ENCODE measurements at regions not wholly inside any gene's neighbourhood (a gene's known extent, or its start where the extent isn't known, plus 50 kb on each side); places are given as distances from the start of the nearest gene placed in this dataset.
"Not testable (repeated sequence)": the region's sequence is repeated elsewhere in the genome, so short reads cannot be mapped to it uniquely, and the experiment has no call there.

GRCh38 chr1:232431326-232431725 is 198.6 kb downstream of the SIPA1L2 start:
- H3K9me3 Mint-ChIP-seq = no peaks in the 10 kb centered on the region
- H3K36me3 Mint-ChIP-seq = no peaks in the 10 kb centered on the region

GRCh38 chr1:232430467-232430866 is 199.5 kb downstream of the SIPA1L2 start:
- Mint-ChIP-seq H3K9me3 (no peaks in the 10 kb centered on the region), H3K36me3 (no peaks in the 10 kb centered on the region), H3K4me1 (no peaks in the 10 kb centered on the region), H3K4me3 (no peak overlapping the region), H3K27me3 (peaks cover 3% of the 10 kb centered on the region), H3K27ac (no peak overlapping the region)
- ATAC-seq (ENCODE audit: low read depth) = no peak
- POLR2A ChIA-PET = no interaction called here
- DNase-seq = no peak

More at GRCh38 chr1:232431326-232431725, 198.6 kb downstream of the SIPA1L2 start:
- Mint-ChIP-seq H3K27ac (no peak overlapping the region), H3K4me1 (no peaks in the 10 kb centered on the region), H3K4me3 (no peak overlapping the region), H3K27me3 (peaks cover 3% of the 10 kb centered on the region)
- POLR2A ChIA-PET = no interaction called here
- DNase-seq (no peak), ATAC-seq (ENCODE audit: low read depth) (no peak)

- no peaks in the 10 kb centered on the region for H3K36me3 Mint-ChIP-seq
- DNase-seq (no peak), ATAC-seq (ENCODE audit: low read depth) (no peak)
- H3K4me3 Mint-ChIP-seq = no peak overlapping the region
- H3K9me3 Mint-ChIP-seq = no peaks in the 10 kb centered on the region
- H3K4me1 Mint-ChIP-seq = no peaks in the 10 kb centered on the region
- POLR2A ChIA-PET = no interaction called here
- no peak overlapping the region for H3K27ac Mint-ChIP-seq
- peaks cover 3% of the 10 kb centered on the region for H3K27me3 Mint-ChIP-seq
These were observed 201.0 kb downstream of the SIPA1L2 start for GRCh38 chr1:232428786-232429530.

- ATAC-seq (ENCODE audit: low read depth) (no peak), DNase-seq (no peak)
- Mint-ChIP-seq H3K36me3 (no peaks in the 10 kb centered on the region), H3K4me1 (no peaks in the 10 kb centered on the region), H3K9me3 (no peaks in the 10 kb centered on the region), H3K27me3 (peaks cover 5% of the 10 kb centered on the region), H3K27ac (no peak overlapping the region), H3K4me3 (no peak overlapping the region)
- POLR2A ChIA-PET = no interaction called here
These were observed 201.8 kb downstream of the SIPA1L2 start for GRCh38 chr1:232428036-232428645.

- POLR2A ChIA-PET = no interaction called here
- no peak overlapping the region for H3K27ac Mint-ChIP-seq
- H3K4me1 Mint-ChIP-seq = no peaks in the 10 kb centered on the region
These were observed 203.1 kb downstream of the SIPA1L2 start for GRCh38 chr1:232426801-232427200.

GRCh38 chr1:232425421-232425820 is 204.5 kb downstream of the SIPA1L2 start:
- H3K4me3 Mint-ChIP-seq = no peak overlapping the region

More at GRCh38 chr1:232426801-232427200, 203.1 kb downstream of the SIPA1L2 start:
- no peaks in the 10 kb centered on the region for H3K9me3 Mint-ChIP-seq
- no peaks in the 10 kb centered on the region for H3K36me3 Mint-ChIP-seq
- H3K4me3 Mint-ChIP-seq = no peak overlapping the region
- DNase-seq (no peak), ATAC-seq (ENCODE audit: low read depth) (no peak)
- H3K27me3 Mint-ChIP-seq = peaks cover 8% of the 10 kb centered on the region

GRCh38 chr1:232423591-232423990 is 206.3 kb downstream of the SIPA1L2 start:
- Mint-ChIP-seq H3K4me3 (no peak overlapping the region), H3K36me3 (no peaks in the 10 kb centered on the region), H3K4me1 (no peaks in the 10 kb centered on the region), H3K27ac (no peak overlapping the region), H3K27me3 (peaks cover 6% of the 10 kb centered on the region), H3K9me3 (no peaks in the 10 kb centered on the region)
- DNase-seq (no peak), ATAC-seq (ENCODE audit: low read depth) (no peak)
- POLR2A ChIA-PET = no interaction called here

More at GRCh38 chr1:232425421-232425820, 204.5 kb downstream of the SIPA1L2 start:
- H3K9me3 Mint-ChIP-seq = no peaks in the 10 kb centered on the region
- POLR2A ChIA-PET = no interaction called here
- DNase-seq (no peak), ATAC-seq (ENCODE audit: low read depth) (no peak)
- peaks cover 9% of the 10 kb centered on the region for H3K27me3 Mint-ChIP-seq
- no peak overlapping the region for H3K27ac Mint-ChIP-seq
- no peaks in the 10 kb centered on the region for H3K4me1 Mint-ChIP-seq
- no peaks in the 10 kb centered on the region for H3K36me3 Mint-ChIP-seq

- no peak for DNase-seq
- Mint-ChIP-seq H3K4me1 (no peaks in the 10 kb centered on the region), H3K27ac (no peak overlapping the region), H3K9me3 (no peaks in the 10 kb centered on the region), H3K36me3 (no peaks in the 10 kb centered on the region), H3K4me3 (no peak overlapping the region), H3K27me3 (peaks cover 6% of the 10 kb centered on the region)
- POLR2A ChIA-PET = no interaction called here
- ATAC-seq (ENCODE audit: low read depth) = no peak
These were observed 207.0 kb downstream of the SIPA1L2 start for GRCh38 chr1:232422898-232423297.

GRCh38 chr1:232422098-232422497 is 207.8 kb downstream of the SIPA1L2 start:
- Mint-ChIP-seq H3K27ac (no peak overlapping the region), H3K9me3 (no peaks in the 10 kb centered on the region), H3K36me3 (no peaks in the 10 kb centered on the region), H3K4me1 (no peaks in the 10 kb centered on the region), H3K4me3 (no peak overlapping the region), H3K27me3 (peaks cover 6% of the 10 kb centered on the region)
- ATAC-seq (ENCODE audit: low read depth) (no peak), DNase-seq (no peak)
- POLR2A ChIA-PET = no interaction called here

GRCh38 chr1:232421143-232421796 is 208.7 kb downstream of the SIPA1L2 start:
- POLR2A ChIA-PET = no interaction called here
- no peaks in the 10 kb centered on the region for H3K9me3 Mint-ChIP-seq
- H3K27me3 Mint-ChIP-seq = peaks cover 6% of the 10 kb centered on the region
- H3K36me3 Mint-ChIP-seq = no peaks in the 10 kb centered on the region
- DNase-seq (no peak), ATAC-seq (ENCODE audit: low read depth) (no peak)
- no peaks in the 10 kb centered on the region for H3K4me1 Mint-ChIP-seq
- no peak overlapping the region for H3K27ac Mint-ChIP-seq
- H3K4me3 Mint-ChIP-seq = no peak overlapping the region

- no peak for ATAC-seq (ENCODE audit: low read depth)
- Mint-ChIP-seq H3K4me3 (no peak overlapping the region), H3K9me3 (no peaks in the 10 kb centered on the region), H3K36me3 (no peaks in the 10 kb centered on the region), H3K27ac (no peak overlapping the region), H3K27me3 (peaks cover 4% of the 10 kb centered on the region), H3K4me1 (no peaks in the 10 kb centered on the region)
- POLR2A ChIA-PET = no interaction called here
- DNase-seq = no peak
These were observed 212.2 kb downstream of the SIPA1L2 start for GRCh38 chr1:232417636-232418248.

GRCh38 chr1:232416026-232416568 is 213.8 kb downstream of the SIPA1L2 start:
- Mint-ChIP-seq H3K9me3 (no peaks in the 10 kb centered on the region), H3K36me3 (no peaks in the 10 kb centered on the region), H3K4me1 (no peaks in the 10 kb centered on the region), H3K4me3 (no peak overlapping the region), H3K27ac (no peak overlapping the region), H3K27me3 (peaks cover 2% of the 10 kb centered on the region)
- no peak for ATAC-seq (ENCODE audit: low read depth)
- no peak for DNase-seq
- POLR2A ChIA-PET = no interaction called here

- POLR2A ChIA-PET; DNase-seq; H3K36me3 Mint-ChIP-seq; H3K27me3 Mint-ChIP-seq; ATAC-seq (ENCODE audit: low read depth); H3K4me3 Mint-ChIP-seq; H3K9me3 Mint-ChIP-seq; H3K27ac Mint-ChIP-seq; H3K4me1 Mint-ChIP-seq: not testable (repeated sequence)
These were observed 214.5 kb downstream of the SIPA1L2 start for GRCh38 chr1:232415481-232415880.

Measured in activated naive CD8-positive, alpha-beta T cell treated with anti-CD3 and anti-CD28 coated beads, Interleukin-2, amount 10 ng/mL, durations not matched to agents 7 days and 5 days (primary cell).